Thyroid gland (tissue), 4 donors: ENCODE measurements at regions not wholly inside any gene's neighbourhood (a gene's known extent, or its start where the extent isn't known, plus 50 kb on each side); places are given as distances from the start of the nearest gene placed in this dataset.
"Not testable (repeated sequence)": the region's sequence is repeated elsewhere in the genome, so short reads cannot be mapped to it uniquely, and the experiment has no call there.

Experiments
- DNase-seq, 2 donors: peaks; one replicate each; pipeline ENCODE4 v3.0.0-alpha.2; 2019
- H3K27ac ChIP-seq, 3 donors: fragments of 200-600 bp; sonication (generic); 1 replicate in 2 of 3; 2 replicates in 1 of 3; pipeline ENCODE4 v1.5.1; 2016 to 2019; ENCODE audit warnings: mild to moderate bottlenecking in 1 of 3, moderate library complexity in 1 of 3
- H3K27me3 ChIP-seq: fragments of 200-600 bp; sonication (generic); one replicate; pipeline ENCODE4 v1.5.1; 2019
- H3K36me3 ChIP-seq, 2 donors: fragments of 200-600 bp; sonication (generic); one replicate each; pipeline ENCODE4 v1.5.1; 2016 to 2019
- H3K4me1 ChIP-seq, 2 donors: fragments of 200-600 bp; sonication (generic); one replicate each; pipeline ENCODE4 v1.5.1; 2017 to 2019
- H3K4me3 ChIP-seq, 3 donors: fragments of 200-600 bp; sonication (generic); replicated peaks in 1 of 3; 1 replicate in 2 of 3; 2 replicates in 1 of 3; pipeline ENCODE4 v1.5.1; 2016; ENCODE audit warnings: mild to moderate bottlenecking in 1 of 3
- H3K9me3 ChIP-seq: fragments of 200-600 bp; sonication (generic); one replicate; pipeline ENCODE4 v1.5.1; 2017
- POLR2A ChIP-seq, 2 donors: fragments of 450-650 bp; IDR thresholded peaks; one replicate each; pipeline ENCODE4 v1.6.1; 2017; ENCODE audit warnings: antibody characterized with exemption in 2 of 2, mild to moderate bottlenecking in 2 of 2, moderate library complexity in 1 of 2
- WGBS, 2 donors: methylation state at CpG; one replicate each; pipeline ENCODE4 v1.1.5; 2017; 5-methylcytosine and 5-hydroxymethylcytosine counted together
- intact Hi-C: fragments of 100-400 bp; cut with DNase I; formaldehyde crosslinking; loops from one replicate; pipeline ENCODE4 v1.15.1; 2023
- TF ChIP-seq, protein P1 (sequence below), 6 experiments: fragments of 200-600 bp in 3 of 6; fragments of 450-650 bp in 3 of 6; sonication (generic) in 3 of 6; IDR thresholded peaks; one replicate each; pipeline ENCODE4 v1.5.1; 2016 to 2019; ENCODE audit warnings: antibody characterized with exemption in 6 of 6, mild to moderate bottlenecking in 2 of 6, inconsistent platforms in 1 of 6, moderate library complexity in 1 of 6

- no peaks in the 10 kb centered on the region for H3K9me3 ChIP-seq
- intact Hi-C loops: no loop called here
- H3K36me3 ChIP-seq: no peaks in the 10 kb centered on the region
- H3K4me3 ChIP-seq: no peak overlapping the region
- H3K27ac ChIP-seq: peak overlapping the region; percentile 53 to 72 (median 54)
- peak; percentile 65 to 74 for DNase-seq
- peaks cover 11 to 38% of the 10 kb centered on the region in 2 donors for H3K4me1 ChIP-seq
- no peaks in the 10 kb centered on the region for H3K27me3 ChIP-seq
- no peak for TF ChIP-seq POLR2A (IDR thresholded peaks at IDR 0.05)
- TF ChIP-seq, protein P1, sequence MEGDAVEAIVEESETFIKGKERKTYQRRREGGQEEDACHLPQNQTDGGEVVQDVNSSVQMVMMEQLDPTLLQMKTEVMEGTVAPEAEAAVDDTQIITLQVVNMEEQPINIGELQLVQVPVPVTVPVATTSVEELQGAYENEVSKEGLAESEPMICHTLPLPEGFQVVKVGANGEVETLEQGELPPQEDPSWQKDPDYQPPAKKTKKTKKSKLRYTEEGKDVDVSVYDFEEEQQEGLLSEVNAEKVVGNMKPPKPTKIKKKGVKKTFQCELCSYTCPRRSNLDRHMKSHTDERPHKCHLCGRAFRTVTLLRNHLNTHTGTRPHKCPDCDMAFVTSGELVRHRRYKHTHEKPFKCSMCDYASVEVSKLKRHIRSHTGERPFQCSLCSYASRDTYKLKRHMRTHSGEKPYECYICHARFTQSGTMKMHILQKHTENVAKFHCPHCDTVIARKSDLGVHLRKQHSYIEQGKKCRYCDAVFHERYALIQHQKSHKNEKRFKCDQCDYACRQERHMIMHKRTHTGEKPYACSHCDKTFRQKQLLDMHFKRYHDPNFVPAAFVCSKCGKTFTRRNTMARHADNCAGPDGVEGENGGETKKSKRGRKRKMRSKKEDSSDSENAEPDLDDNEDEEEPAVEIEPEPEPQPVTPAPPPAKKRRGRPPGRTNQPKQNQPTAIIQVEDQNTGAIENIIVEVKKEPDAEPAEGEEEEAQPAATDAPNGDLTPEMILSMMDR (IDR thresholded peaks at IDR 0.05): no peak
- WGBS, 2 donors: 36 to 38% methylated on average over 10 to 11 of the region's 11 CpGs
Measured at GRCh38 chr1:234955107-234955731, 173.4 kb downstream of the TOMM20 start.

GRCh38 chr1:234954613-234955012, 174.0 kb downstream of the TOMM20 start:
- Histone ChIP-seq H3K4me1 (peaks cover 11 to 37% of the 10 kb centered on the region in 2 donors), H3K4me3 (no peak overlapping the region), H3K27me3 (no peaks in the 10 kb centered on the region), H3K27ac (peak overlapping the region in 2 of 3 donors; percentile 54 to 72), H3K36me3 (no peaks in the 10 kb centered on the region), H3K9me3 (no peaks in the 10 kb centered on the region)
- 96 to 98% methylated on average over 6 of the region's 6 CpGs for WGBS, 2 donors
- no peak for TF ChIP-seq POLR2A (IDR thresholded peaks at IDR 0.05)
- TF ChIP-seq, protein P1 (IDR thresholded peaks at IDR 0.05): no peak
- intact Hi-C loops: no loop called here
- no peak for DNase-seq

DNA sequence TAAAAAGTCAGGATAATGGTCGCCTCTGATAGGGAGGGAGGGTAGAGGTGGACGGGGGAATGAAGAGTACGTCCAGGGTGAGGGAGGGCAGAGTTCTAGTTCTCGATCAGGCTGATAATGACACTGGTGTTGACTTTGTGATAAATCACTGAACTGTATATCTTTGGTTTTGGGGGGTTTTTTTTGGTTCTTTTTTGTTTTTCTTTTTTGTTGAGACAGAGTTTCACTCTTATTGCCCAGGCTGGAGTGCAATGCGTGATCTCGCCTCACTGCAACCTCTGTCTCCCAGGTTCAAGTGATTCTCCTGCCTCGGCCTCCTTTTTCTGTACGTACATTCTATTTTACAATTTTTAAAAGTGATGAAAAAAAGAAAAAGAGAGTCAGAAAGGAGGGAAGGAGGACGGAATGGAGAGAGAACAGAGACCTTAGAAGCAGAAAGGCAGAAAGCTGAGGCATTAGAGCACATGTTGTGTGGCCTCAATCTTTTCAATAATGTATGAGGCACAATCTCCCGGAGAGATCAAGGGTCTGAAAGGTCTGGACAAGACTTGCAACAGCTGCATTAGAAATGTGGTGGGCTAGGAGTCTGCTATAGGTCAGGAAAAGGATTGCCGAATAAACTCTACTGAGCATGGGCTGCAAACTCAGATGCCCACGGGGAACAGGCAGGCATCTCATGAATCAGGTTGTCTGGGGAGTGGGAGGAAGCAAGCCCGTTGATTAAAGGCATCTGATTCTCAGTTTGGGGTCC, 174.8 kb downstream of the TOMM20 start:
- no peak for TF ChIP-seq POLR2A (IDR thresholded peaks at IDR 0.05)
- TF ChIP-seq, protein P1 (IDR thresholded peaks at IDR 0.05): no peak
- whole genome bisulfite sequencing, 2 donors: 87 to 93% methylated on average over 13 of the region's 13 CpGs
- no peaks in the 10 kb centered on the region for H3K9me3 ChIP-seq
- H3K4me3 ChIP-seq: no peak overlapping the region
- H3K4me1 ChIP-seq: peaks cover 11 to 37% of the 10 kb centered on the region in 2 donors
- no peak for DNase-seq
- intact Hi-C loops: no loop called here
- no peaks in the 10 kb centered on the region for H3K36me3 ChIP-seq
- no peaks in the 10 kb centered on the region for H3K27me3 ChIP-seq
- peak overlapping the region in 1 of 3 donors; percentile 72 for H3K27ac ChIP-seq

GRCh38 chr1:234950598-234950997, 178.0 kb downstream of the TOMM20 start:
- Histone ChIP-seq H3K36me3 (no peaks in the 10 kb centered on the region), H3K4me3 (no peak overlapping the region), H3K4me1 (peaks cover 10 to 16% of the 10 kb centered on the region in 2 donors), H3K27me3 (no peaks in the 10 kb centered on the region), H3K9me3 (no peaks in the 10 kb centered on the region), H3K27ac (no peak overlapping the region)
- TF ChIP-seq, protein P1 (IDR thresholded peaks at IDR 0.05): no peak
- no peak for TF ChIP-seq POLR2A (IDR thresholded peaks at IDR 0.05)
- intact Hi-C loops: no loop called here
- DNase-seq: no peak

- H3K36me3 ChIP-seq, H3K4me3 ChIP-seq, H3K4me1 ChIP-seq, DNase-seq, H3K27ac ChIP-seq, intact Hi-C loops, H3K9me3 ChIP-seq, H3K27me3 ChIP-seq: not testable (repeated sequence)
- 93 to 94% methylated on average over 6 of the region's 6 CpGs for WGBS, 2 donors
Measured at GRCh38 chr1:234949528-234949927, 179.1 kb downstream of the TOMM20 start.
